DOHH2 (cell line): ENCODE measurements at regions not wholly inside any gene's neighbourhood (a gene's known extent, or its start where the extent isn't known, plus 50 kb on each side); places are given as distances from the start of the nearest gene placed in this dataset.

Experiments
- EZH2phosphoT487 ChIP-seq: fragments of 200-600 bp; sonication (generic); IDR thresholded peaks from 2 replicates; pipeline ENCODE4 v1.6.1; 2017; ENCODE audit warnings: borderline replicate concordance, mild to moderate bottlenecking, antibody characterized with exemption, low read length, moderate library complexity, mixed read lengths
- TF ChIP-seq, protein P1 (sequence below): fragments of 200-600 bp; sonication (generic); IDR thresholded peaks from one replicate; pipeline ENCODE4 v1.5.1; 2014; ENCODE audit warnings: antibody characterized with exemption, mild to moderate bottlenecking, low read depth, low read length; ENCODE audit not compliant: poor library complexity, severe bottlenecking

DNA sequence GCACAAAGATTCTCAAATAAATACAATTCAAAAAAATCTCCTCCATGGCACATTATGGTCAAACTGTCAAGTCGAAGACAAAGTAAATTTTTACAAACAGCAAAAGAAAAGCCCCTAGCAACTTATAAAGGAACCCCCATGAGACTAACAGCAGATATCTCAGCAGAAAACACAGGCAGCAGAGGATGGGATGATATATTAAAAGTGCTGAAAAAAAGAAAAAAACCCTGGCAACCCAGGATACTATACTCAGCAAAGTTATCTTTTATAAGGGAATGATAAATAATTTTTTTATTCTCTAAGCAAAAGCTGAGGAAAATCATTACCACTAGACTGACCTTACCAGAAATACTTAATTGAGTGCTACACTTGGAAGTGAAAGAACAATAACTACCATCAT, 326.4 kb downstream of the CYRIA start:
- TF ChIP-seq, protein P1, sequence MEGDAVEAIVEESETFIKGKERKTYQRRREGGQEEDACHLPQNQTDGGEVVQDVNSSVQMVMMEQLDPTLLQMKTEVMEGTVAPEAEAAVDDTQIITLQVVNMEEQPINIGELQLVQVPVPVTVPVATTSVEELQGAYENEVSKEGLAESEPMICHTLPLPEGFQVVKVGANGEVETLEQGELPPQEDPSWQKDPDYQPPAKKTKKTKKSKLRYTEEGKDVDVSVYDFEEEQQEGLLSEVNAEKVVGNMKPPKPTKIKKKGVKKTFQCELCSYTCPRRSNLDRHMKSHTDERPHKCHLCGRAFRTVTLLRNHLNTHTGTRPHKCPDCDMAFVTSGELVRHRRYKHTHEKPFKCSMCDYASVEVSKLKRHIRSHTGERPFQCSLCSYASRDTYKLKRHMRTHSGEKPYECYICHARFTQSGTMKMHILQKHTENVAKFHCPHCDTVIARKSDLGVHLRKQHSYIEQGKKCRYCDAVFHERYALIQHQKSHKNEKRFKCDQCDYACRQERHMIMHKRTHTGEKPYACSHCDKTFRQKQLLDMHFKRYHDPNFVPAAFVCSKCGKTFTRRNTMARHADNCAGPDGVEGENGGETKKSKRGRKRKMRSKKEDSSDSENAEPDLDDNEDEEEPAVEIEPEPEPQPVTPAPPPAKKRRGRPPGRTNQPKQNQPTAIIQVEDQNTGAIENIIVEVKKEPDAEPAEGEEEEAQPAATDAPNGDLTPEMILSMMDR: no peak
- no peak for TF ChIP-seq EZH2phosphoT487
